ENCODE measurements at regions not wholly inside any gene's neighbourhood (a gene's known extent, or its start where the extent isn't known, plus 50 kb on each side); places are given as distances from the start of the nearest gene placed in this dataset.

- no peak for TF ChIP-seq CTCF (IDR thresholded peaks at IDR 0.05)
- TF ChIP-seq REST (IDR thresholded peaks at IDR 0.05; ENCODE audit: low read depth, low read length): no peak
- TF ChIP-seq EZH2phosphoT487 (IDR thresholded peaks at IDR 0.05; ENCODE audit: borderline replicate concordance, low read depth): no peak
- no peak for TF ChIP-seq JUND (IDR thresholded peaks at IDR 0.05)
- TF ChIP-seq GATA2 (CRISPR knock-in tag; IDR thresholded peaks at IDR 0.05): no peak
- no peak for TF ChIP-seq FOXJ3 (CRISPR knock-in tag; IDR thresholded peaks at IDR 0.05)
- TF ChIP-seq EP300 (IDR thresholded peaks at IDR 0.05; ENCODE audit: borderline replicate concordance in 1 of 2, low read depth in 1 of 2, low read length in 1 of 2): no peak
- no peak for TF ChIP-seq RAD21 (IDR thresholded peaks at IDR 0.05; ENCODE audit: low read length)
- TF ChIP-seq POLR2AphosphoS5 (IDR thresholded peaks at IDR 0.05; ENCODE audit: low read depth, low read length): no peak
- TF ChIP-seq NRF1 (IDR thresholded peaks at IDR 0.05; ENCODE audit: low read depth, low read length): no peak
- TF ChIP-seq SIN3A (IDR thresholded peaks at IDR 0.05; ENCODE audit: borderline replicate concordance, low read depth, low read length): no peak
- TF ChIP-seq MXI1 (IDR thresholded peaks at IDR 0.05; ENCODE audit: low read depth, low read length): no peak
These were observed 317.6 kb downstream of the CAAP1 start for GRCh38 chr9:26574898-26575440.

Data from SK-N-SH (cell line).